Right forelimb (tissue), 1 donor: ENCODE measurements at regions not wholly inside any gene's neighbourhood (a gene's known extent, or its start where the extent isn't known, plus 50 kb on each side); places are given as distances from the start of the nearest gene placed in this dataset.
A peak's percentile ranks its signal among the peaks of the same experiment; 100 is the strongest.
"Not testable (repeated sequence)": the region's sequence is repeated elsewhere in the genome, so short reads cannot be mapped to it uniquely, and the experiment has no call there.

ENCODE experiments used
- DNase-seq: peaks from one replicate; pipeline ENCODE4 v3.0.0-alpha.2; 2018

DNA sequence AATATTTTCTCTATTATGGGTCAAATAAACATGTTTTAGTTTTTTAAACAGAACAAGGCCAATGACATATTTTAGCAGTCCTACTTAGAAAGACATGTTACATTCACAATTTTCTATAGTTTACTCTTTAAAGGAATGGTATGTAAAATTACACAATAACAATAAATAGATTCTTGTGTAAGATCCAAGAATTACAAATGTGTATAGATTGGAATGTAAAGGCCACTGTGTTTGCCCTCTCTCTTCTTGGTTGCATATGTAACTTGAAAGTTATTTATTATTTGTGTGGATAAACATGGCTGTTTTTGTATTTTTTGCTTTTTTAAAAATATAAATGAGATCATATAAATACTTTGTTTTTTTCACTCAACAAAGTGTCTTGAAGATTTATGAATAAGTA, 979.3 kb upstream of the CELF2 start:
- no peak for DNase-seq

DNA sequence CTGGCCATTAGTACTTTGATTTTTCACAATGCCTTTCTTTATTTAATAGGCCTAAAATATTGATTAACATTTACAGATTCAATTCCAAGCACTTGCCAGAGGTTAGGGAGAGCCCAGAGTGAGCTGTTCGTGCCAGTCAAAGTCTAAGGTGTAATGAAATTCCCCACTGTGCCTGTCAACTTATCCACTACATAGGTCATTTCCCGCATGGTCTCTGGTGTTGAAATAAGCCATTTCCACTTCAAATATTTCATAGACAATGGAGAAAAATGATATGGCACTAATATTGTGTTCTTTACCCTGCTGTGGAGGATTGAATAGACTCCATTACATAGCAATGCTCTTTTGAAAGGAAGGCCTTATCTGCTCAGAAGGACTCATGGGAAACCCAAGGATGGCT, 978.1 kb upstream of the CELF2 start:
- DNase-seq, result no peak

DNA sequence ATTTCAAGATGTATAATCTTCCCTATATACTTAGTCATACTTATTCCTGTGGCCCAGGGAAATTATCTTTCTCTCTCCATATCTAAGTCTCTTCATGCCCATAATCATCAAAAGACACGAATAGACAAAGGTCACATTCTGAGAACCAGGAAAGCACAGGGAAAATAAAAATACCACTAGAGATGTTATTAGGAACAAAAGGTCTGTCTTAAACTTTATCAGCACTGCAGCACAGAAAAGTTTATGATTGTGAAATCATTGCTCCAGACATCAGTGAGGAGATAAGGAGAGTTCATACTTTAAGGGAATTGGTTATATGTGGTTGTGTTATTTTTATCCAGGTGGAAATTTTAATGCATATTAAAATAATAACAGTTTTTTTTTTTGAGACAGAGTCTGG, 974.6 kb upstream of the CELF2 start:
- no peak for DNase-seq

DNA sequence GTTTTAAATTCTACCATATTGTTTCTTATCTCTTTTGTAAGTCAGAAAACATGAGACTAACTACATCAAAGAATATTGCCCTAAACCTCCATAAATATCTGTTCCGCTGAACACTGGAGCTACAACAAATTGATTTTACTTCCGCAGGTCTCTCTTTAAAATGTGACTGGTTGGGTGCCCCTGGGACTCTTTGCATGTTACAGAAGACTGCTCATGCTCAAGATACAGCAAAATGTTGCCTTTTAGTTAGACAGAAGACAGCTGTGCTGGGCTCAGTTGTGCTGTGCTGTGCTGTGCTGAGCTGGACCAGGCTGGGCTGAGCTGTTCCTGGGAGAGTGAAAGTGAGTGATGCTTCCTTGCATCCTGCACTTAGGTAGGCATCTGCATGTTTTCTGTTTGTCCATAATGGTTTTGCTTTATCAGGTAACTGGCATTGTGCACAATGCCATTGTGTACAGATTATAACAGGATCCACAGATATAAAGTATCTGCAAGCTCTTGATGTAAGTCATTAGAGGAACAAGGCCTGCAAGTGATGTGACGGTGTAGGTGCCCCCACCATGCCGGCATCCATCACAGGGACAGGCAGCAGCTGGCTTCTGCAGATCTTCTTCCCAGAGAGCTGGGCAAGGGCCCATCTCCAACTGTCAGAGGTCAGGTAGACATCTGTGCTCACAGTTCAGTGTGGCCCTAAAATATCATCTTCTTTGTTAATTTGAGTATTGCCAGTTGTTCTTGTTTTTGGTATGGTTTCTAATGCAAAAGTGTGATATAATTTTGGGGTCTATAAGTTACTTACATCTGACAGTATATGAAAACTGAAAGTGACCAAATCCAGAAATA, 972.5 kb upstream of the CELF2 start:
- DNase-seq, result no peak

DNA sequence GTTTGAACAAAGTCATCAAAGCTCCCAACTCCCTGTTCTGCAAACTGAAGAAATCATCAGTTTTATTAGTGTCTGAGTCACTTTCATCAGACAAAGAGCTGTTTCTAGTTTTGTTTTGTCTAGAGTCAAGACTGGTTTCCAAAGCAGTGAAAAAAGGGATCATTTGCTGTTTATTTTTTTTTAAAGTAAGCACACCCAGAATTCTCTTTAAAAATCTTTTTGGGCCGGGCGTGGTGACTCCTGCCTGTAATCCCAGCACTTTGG, 972.0 kb upstream of the CELF2 start:
- DNase-seq, result no peak

DNA sequence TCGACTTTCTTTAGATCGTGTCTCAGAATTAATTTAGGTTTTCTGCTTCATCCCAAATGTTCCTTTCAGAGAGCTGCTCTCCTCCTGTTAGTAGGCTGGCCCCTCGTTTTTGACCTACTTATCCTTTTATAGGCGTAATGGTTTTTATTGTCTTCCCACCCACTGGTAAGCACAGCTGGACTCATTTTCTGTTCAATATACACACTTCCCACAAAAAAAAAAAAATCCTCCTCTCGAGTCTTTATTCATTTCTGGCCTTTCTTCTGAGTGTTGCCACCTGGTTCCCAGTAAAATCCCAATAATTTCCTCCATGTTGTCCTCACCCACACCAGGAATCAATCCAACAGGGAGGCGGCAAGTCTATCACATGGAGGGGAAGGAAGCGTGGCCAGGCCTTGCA, 970.2 kb upstream of the CELF2 start:
- no peak for DNase-seq

DNA sequence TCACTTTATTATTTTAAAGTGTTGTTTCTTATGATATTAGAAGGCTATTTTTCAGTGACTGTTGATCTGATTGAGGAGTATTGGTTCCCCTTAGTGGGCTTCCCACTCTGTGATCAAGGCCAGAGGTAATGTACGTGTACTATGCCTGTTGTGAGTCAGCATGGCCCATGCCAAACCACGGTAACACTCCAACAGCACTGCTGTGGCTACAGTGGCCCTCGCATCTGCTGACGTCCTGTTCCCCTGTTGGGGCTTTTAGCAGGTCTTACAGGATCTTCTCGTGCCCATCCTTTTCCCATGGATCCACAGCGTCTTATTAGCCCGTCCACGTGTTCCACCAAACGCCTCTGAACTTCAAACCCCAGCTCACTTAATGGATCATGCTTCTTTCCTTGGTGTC, 964.6 kb upstream of the CELF2 start:
- no peak for DNase-seq

DNA sequence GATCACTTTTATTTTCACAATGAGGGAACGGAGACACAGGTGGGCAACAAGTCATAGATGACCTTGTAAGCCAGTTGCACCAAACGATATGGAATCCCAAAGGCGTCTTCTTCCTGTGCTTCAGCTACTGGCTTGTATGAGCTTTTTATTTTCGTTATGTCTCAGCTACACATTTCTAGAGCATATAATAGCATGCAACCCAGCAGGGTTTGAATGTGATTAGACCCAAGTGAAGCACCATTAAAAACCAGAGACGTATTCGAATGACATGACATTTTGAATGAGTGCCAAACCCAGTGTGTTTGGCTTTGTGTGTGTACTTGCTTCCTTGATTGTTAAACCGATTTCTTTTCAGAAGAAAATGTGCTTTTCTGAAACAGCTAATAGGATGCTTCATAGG, 963.2 kb upstream of the CELF2 start:
- no peak for DNase-seq

DNA sequence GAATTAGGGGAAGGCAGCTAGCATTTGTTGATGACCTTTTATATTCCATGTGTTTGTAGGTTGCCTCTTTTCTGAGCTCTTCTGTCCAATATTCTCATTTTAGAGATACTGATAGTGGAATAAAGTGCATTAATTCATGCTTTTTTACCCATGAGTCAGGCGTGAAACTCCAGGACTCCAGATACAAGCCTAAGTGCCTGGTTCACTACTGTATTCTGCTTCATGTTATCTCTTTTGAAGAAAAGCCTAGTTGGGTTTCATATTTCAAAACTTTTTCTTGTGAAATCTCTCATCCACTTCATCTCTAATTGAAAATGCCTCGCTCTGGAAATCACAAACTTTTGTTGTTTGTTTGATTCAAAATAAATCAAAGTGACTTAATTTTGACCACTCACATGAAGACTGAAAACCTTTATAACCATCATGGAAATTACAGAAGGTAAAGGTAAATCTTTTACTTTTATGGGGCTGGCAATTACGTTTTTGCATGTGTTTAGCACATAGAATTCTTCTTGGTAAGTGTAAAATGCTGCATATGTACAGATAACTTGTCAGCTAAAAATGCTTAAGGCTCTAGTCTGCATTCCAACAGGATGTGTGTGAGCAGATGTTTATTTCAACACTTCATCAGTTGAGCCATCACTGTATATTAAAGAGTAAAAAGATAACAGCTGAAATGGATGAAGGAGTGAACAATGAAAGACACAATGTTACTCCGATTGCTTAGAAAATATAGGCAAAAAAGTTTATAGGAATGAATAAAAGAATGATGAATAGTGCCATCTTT, 961.8 kb upstream of the CELF2 start:
- DNase-seq, result no peak

DNA sequence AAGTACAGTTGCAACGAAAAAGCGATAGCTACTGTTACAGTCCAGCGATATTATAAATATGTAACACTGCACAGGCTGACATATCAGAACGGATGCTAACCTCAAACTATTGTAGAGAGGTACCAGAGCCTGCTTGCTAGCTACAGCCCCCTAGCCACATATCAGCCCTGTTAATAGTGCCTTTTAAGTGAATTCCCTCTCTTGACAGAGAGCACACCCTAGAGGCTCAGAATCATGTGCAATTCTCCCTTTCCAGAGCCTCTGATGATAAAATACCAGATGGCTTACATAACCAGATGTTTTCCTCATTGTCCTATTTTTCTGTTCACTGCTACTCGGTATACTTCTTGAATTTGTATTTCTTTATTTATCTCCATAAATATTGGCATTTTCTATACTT, 960.7 kb upstream of the CELF2 start:
- DNase-seq, result no peak

DNA sequence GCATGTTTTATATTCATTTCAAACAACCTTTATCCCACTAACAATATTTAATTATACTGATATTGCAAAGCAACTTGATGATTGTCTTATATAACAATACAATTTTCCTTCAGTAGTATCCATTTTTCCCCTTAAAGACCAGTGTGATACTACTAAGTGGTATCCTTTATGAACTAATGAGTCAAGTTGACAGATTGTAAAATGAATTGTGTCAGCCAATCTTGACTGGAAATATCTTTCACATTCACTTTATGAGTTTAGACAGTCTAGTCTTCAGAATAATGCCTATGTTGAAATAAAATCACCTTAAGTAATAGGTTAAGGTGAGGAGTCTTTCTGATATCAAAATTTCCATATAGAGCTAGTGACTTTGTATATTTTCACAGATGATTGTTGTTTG, 950.0 kb upstream of the CELF2 start:
- DNase-seq, result no peak

DNA sequence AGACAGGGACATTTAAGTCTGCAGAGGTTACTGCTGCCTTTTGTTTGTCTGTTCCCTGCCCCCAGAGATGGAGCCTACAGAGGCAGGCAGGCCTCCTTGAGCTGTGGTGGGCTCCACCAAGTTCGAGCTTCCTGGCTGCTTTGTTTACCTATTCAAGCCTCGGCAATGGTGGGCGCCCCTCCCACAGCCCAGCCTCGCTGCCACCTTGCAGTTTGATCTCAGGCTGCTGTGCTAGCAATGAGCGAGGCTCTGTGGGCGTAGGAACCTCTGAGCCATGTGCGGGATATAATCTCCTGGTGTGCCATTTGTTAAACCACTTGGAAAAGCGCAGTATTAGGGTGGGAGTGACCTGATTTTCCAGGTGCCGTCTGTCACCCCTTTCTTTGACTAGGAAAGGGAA, 942.8 kb upstream of the CELF2 start:
- DNase-seq, result not testable (repeated sequence)

DNA sequence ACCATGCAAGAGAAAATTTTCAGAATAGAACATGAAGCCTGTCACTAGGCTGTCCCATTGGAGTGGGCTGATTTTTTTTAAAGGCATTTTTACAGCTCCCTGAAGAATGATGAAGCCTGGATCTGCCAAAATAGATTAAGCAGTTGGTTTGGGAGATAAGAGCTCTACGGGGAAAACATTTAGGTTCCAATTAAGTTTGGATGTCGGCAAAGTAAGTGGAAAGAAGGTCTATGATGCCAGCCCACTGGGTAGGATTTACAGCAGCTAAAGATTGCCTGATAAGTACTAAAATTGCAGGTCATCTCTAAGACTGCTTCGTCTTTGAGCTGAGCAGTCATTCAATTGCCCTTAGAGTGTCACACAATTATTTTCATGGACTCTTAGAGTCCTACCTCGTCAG, 939.2 kb upstream of the CELF2 start:
- DNase-seq, result no peak

DNA sequence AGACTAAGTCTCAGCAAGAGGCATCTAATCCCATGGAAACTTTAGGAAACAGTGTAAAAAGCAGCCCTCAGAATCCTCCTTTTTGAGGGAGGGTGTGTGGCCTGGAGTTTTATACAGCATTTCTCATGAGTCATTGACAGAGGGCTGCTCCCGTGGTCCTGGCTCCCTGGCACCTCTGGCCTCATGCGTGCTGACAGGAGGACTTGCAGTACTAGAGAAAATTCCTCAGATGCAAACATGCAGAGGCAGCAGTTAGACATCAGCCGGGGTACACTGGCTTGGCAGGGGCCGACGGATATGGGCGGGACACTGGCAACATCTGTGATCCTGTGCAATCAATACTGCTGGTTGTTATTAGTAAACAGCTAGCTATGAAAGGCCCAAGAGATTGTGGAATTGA, 925.1 kb upstream of the CELF2 start:
- DNase-seq, result peak; percentile 49

DNA sequence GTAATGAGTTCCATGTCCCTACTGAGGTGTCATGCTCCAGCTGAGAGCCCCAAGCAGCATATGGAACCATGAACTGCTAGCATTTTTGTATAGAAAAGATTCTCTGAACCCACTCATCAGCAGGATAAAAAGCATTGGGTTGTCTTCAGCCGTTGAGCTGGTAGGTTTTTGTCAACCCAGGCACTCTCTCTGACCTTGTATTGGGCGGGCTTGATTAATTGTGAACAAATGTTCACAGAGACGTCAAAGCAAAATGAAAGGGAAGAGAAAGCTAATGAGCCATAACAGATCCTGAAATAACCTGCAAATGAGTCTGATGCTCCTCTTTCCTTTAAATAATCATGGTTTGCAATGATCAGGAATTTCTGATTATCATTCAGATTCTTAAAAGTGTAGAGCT, 924.7 kb upstream of the CELF2 start:
- DNase-seq, result no peak

DNA sequence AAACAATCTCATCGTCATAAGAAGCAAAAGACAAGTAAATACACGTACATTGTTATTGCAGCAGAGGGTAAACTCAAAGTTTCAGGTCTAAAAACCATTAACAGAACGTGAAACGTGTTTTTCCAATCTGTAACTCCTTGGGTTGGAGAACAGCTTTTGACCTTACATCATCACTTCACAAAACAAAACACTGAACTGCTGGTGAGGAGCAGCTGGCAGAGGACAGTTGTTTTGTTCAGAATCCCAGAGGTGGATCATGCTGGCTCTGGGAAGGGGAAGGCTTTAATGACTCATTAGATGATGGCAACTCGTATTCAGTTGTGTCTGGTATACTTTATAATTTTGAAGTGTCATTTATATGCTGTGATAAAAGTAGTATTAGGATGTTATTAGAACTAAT, 923.0 kb upstream of the CELF2 start:
- no peak for DNase-seq

DNA sequence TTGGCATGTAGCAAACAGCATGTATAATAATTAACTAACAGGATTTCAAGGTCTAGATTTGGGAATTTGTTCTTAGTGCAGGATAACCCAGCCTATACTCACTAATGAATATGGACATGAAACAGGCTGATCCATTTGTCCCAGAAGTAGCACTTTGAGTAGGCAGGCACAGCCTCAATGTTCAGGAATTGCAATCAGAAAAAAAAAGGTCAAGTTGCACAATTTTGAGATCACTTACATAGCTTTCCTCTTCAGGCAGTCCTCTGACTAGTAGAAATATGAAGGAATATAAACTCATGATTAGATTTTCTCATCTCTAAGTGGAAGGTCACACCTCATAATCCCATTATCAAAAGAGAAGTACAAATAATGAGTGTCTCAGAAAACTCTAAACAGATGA, 921.4 kb upstream of the CELF2 start:
- DNase-seq, result no peak

DNA sequence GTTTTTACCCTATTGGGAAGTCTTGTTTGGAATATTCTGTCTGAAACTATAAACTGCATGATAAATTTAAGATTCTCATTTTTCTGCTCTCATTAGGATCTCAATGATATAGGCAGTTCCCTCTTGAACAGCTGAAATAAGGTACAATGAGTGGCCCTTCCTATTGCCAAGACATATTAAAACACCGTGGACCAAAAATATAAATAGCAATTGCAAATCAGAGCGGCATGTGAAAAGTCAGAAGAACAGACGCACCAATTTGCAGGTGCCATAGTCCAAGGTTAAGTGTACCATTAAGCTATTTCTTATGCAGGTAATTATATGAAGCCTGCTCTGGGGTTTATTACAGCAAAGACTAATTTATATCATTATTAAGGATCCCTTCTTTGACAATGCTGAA, 920.8 kb upstream of the CELF2 start:
- no peak for DNase-seq

DNA sequence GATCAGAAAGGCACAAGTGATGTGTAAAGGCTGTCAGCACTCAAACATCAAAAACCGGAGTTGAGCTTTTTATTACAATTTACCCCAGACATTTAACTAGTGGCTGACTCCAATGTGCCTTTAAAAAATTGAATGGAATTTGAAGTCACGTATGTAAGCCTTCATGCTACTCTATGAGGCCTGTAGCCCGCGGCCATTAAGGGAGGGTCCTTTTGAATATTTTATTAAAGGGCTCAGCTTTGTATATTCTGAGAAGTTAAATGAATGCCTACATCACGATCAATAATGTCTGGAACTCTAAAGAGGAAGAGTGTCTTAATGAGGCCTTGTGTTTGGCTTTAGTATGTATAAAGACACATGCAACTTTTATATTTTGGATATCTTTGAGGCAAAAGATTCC, 916.6 kb upstream of the CELF2 start:
- DNase-seq, result no peak

DNA sequence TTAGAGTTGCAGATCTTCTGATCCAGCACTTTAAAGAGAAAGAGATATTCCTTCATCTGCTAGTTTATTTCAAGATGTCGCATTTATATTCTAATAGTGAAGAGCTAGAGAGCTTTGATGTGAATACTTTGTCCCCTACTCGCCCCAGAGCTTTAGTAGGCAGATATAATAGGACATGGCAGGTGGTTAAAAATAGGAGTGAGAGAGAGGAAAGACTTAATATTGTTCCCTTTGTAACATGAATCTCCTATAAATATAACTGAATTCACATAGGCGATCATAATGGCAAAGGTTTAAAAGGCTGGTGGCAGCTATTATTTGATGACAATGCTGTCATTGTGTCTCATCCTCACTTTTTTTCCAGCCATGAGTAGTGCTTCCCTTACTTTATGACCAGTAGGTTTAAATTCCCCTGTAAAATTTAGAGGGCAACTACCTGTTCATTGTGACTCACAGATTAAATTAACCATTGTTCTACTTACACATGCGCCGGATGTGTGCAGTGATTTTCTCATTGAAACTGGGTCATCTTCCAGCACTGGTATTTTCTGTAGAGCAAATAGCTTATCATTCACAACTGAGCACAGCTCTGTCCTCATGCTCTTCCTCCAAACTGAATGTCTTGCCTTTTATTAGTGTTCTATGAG, 906.7 kb upstream of the CELF2 start:
- no peak for DNase-seq

DNA sequence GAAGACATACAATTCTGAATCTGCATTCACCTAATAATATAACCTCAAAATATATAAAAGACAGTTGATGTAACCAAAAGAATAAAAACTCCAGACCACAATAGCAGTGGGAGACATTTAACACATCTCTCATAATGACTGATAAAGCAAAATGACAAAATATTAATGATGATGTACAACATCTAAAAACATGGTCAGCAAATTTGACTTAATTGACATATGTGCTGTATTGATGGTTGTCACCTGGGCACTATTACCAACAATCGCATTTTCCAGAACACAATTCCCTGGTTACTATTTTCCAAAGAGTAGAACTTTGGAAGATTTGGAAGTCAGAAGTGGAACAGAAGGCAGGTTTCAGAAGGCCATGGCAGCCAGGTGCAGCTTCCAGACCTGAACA, 899.5 kb upstream of the CELF2 start:
- DNase-seq, result no peak

DNA sequence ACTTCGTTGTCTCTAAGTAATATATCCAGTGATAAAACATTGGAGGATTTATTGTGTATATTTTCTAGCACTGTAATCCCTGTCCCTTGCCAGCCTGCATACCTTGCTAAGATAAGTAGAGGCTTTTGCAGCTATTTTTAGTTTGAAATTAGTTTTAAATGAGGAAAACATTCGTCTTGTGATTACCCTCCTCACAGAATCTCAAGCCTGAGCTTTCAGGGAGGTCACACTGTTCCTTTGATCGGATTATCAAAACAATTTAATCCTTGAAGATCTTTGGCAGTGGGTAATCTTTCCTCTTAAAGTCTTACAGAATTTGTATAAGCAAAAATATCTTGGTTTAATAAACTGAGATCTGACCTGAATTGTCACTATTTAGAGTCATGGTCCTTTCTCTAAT, 897.0 kb upstream of the CELF2 start:
- DNase-seq, result no peak

DNA sequence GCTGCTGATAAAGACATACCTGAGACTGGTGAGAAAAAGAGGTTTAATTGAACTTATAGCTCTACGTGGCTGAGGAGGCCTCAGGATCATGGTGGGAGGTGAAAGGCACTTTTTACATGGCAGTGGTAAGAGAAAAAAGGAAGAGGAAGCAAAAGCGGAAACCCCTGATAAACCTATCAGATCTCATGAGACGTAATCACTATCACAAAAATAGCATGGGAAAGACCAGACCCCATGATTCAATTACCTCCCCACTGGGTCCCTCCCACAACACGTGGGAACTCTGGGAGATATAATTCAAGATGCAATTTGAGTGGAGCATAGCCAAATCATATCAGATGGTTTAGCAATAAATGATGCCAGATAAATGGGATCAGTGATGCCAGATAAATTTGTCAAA, 892.0 kb upstream of the CELF2 start:
- DNase-seq, result no peak

DNA sequence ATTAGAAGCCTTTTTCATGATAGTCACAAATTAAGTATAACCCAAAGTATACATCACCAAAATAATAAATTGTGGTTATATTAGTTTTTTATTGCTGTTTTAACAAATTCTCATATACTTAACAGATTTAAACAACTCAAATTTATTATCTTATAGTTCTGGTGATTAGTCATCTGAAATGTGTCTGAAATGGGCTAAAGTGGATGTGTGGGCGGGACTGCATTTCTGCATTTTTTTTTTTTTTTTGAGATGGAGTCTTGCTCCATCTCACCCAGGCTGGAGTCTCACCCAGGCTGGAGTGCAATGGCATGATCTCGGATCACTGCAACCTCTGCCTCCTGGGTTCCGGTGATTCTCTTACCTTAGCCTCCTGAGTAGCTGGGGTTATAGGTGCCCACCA, 891.5 kb upstream of the CELF2 start:
- no peak for DNase-seq
